ENCODE measurements at regions not wholly inside any gene's neighbourhood (a gene's known extent, or its start where the extent isn't known, plus 50 kb on each side); places are given as distances from the start of the nearest gene placed in this dataset.

- TF ChIP-seq CTCF (IDR thresholded peaks at IDR 0.05; ENCODE audit: extremely low read depth in 1 of 2, insufficient read depth in 1 of 2, low read depth in 1 of 2, low read length in 2 of 2) (no peak), MYC (IDR thresholded peaks at IDR 0.05; ENCODE audit: low read depth, low read length) (no peak), MAX (IDR thresholded peaks at IDR 0.05; ENCODE audit: insufficient read depth, insufficient read length) (no peak), GATA2 (IDR thresholded peaks at IDR 0.05; ENCODE audit: insufficient read depth, insufficient read length, low read depth, low read length) (no peak), POLR2A (IDR thresholded peaks at IDR 0.05; ENCODE audit: low read depth, low read length) (no peak), JUN (IDR thresholded peaks at IDR 0.05; ENCODE audit: borderline replicate concordance, insufficient read depth, insufficient read length, low read depth) (no peak), EZH2 (IDR thresholded peaks at IDR 0.05; ENCODE audit: borderline replicate concordance, low read depth, low read length, severe bottlenecking) (no peak), POLR2AphosphoS5 (IDR thresholded peaks at IDR 0.05; ENCODE audit: insufficient read depth, low read depth, low read length) (no peak), FOS (IDR thresholded peaks at IDR 0.05; ENCODE audit: borderline replicate concordance, insufficient read depth, low read length) (no peak)
- no peak for FAIRE-seq
- Histone ChIP-seq H3K9me3 (replicated peaks; ENCODE audit: control insufficient read depth, insufficient read depth, low read length) (no peaks in the 10 kb centered on the region), H3K79me2 (ENCODE audit: control insufficient read depth, insufficient read depth, low read length) (no peaks in the 10 kb centered on the region), H3K36me3 (ENCODE audit: control insufficient read depth in 2 of 2, extremely low read depth in 1 of 2, insufficient read depth in 2 of 2, low read length in 2 of 2) (no peaks in the 10 kb centered on the region), H3K9me1 (replicated peaks; ENCODE audit: control insufficient read depth, extremely low read depth, insufficient read depth, low read length) (no peaks in the 10 kb centered on the region), H3K27ac (ENCODE audit: insufficient read depth, low read depth, low read length) (no peak overlapping the region), H3K4me3 (replicated peaks in 1 of 3; ENCODE audit: insufficient read depth in 1 of 3, low read depth in 1 of 3, low read length in 3 of 3) (no peak overlapping the region), H3K4me2 (ENCODE audit: insufficient read depth, low read length) (no peak overlapping the region), H3K27me3 (ENCODE audit: control insufficient read depth in 2 of 2, insufficient read depth in 2 of 2, low read length in 2 of 2) (peaks cover 0 to 2% of the 10 kb centered on the region in 2 experiments), H2AFZ (ENCODE audit: low read depth, low read length) (no peak overlapping the region), H3K4me1 (ENCODE audit: control insufficient read depth, extremely low read depth, insufficient read depth, low read length) (no peaks in the 10 kb centered on the region), H3K9ac (replicated peaks; ENCODE audit: extremely low read depth, insufficient read depth, low read length) (no peak overlapping the region), H4K20me1 (replicated peaks; ENCODE audit: control insufficient read depth, extremely low read depth, insufficient read depth, low read length) (no peaks in the 10 kb centered on the region)
- no TSS peak for BruUV-seq (replicated peaks)
- no peak for DNase-seq (ENCODE audit: low read depth, low spot score)
- intact Hi-C loops (cut with micrococcal nuclease): no loop called here
- ChIA-PET POLR2A (no interaction called here), CTCF (no interaction called here)
- dilution Hi-C loops (cut with MboI; ENCODE audit: extremely low pct_ligation_motif_present, low sequenced_read_pairs): no loop called here
Observed at GRCh38 chr1:76784502-76784901, 82.8 kb upstream of the ST6GALNAC5 start.
